ENCODE measurements at regions not wholly inside any gene's neighbourhood (a gene's known extent, or its start where the extent isn't known, plus 50 kb on each side); places are given as distances from the start of the nearest gene placed in this dataset.

DNA sequence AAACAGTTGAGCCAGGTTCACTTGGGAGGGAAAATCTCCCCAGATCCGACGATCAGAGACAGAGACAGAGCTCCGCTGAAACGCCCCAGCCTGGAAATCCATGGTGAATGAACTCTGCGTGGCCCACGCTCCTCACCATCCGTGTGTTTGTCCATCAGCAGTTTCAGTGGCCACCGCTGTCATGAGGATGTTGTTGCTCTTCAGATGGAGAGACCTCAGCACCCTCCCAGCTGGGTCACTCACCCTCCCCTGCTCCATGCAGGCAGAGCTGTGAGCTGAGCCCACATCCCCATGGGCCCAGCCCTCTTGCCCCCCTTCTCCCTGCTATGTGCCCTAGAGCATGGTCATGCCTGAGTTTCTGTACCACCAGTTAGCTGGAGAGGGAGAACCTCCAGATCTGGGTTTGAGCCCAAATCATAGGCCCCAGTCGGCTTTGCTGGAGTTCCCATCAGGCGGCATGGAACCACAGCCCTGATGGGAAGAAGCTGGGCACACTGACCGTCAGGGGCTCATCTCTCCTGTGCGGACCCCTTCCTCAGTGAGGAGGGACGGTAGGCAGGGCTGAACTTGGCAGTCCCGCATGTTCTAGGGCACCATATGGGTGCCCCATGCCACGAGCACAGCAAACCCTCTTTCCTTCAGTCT is 154.4 kb upstream of the COL5A1 start:
- no peak for ATAC-seq (ENCODE audit: low FRiP score in 2 of 2)

DNA sequence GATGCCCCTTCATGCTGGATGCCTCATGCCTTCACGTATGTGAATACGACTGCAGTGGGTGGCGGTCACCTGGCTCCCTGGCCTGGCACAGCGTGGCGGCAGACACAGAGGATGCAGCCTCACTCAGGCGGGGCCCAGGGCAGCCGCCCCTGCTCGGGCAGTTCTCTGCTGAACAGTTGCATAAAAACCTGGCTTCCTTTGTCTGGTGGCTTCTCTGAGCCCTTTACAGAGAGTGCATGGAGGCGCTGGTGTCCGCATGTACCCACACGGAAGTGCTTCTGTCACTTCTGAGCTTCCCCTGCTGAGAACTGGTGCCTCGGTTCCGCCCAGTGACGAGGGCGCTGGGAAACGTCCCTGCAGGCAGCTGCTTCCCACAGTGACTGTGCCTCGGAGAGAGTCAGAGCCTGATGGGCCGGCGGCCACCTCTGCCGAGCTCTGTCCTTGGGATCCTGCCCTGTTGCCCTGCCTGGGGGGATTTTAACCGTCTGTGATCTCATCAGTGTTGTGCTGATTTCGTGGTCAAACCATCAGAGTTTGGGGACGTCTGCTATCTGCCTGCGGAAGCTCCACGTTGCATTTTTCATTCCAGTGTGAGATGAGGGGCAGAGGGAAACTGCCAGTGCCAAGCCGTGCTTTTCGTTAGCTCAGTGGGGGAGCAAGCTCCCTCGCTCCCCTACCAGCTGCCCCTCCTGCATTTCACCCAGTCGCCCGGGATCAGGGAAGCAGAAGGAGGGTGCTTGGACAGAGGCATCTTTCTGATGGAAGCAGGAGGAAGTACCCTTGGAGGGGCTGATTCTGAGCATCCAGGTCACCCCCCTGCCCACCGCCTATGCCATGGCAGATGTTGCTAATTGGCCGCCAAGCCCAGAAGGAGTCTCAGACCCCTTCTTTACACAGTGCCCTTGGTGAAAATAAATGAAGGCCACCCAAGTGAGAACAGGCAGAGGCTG is 153.0 kb upstream of the COL5A1 start:
- ATAC-seq (ENCODE audit: low FRiP score in 2 of 2) (no peak), DNase-seq (peak; percentile 14 to 73)
- Histone ChIP-seq H3K4me3 (no peak overlapping the region), H3K27me3 (no peaks in the 10 kb centered on the region), H3K36me3 (no peaks in the 10 kb centered on the region), H3K27ac (no peak overlapping the region), H3K4me1 (peaks cover 0 to 8% (median 2%) of the 10 kb centered on the region in 4 donors), H3K9me3 (no peaks in the 10 kb centered on the region)
- WGBS, 2 donors, result 69 to 73% methylated on average over 13 to 32 of the region's 32 CpGs
- TF ChIP-seq POLR2A (IDR thresholded peaks at IDR 0.05) (no peak), EP300 (IDR thresholded peaks at IDR 0.05) (no peak), POLR2AphosphoS5 (IDR thresholded peaks at IDR 0.05) (no peak)
- TF ChIP-seq, protein P1, sequence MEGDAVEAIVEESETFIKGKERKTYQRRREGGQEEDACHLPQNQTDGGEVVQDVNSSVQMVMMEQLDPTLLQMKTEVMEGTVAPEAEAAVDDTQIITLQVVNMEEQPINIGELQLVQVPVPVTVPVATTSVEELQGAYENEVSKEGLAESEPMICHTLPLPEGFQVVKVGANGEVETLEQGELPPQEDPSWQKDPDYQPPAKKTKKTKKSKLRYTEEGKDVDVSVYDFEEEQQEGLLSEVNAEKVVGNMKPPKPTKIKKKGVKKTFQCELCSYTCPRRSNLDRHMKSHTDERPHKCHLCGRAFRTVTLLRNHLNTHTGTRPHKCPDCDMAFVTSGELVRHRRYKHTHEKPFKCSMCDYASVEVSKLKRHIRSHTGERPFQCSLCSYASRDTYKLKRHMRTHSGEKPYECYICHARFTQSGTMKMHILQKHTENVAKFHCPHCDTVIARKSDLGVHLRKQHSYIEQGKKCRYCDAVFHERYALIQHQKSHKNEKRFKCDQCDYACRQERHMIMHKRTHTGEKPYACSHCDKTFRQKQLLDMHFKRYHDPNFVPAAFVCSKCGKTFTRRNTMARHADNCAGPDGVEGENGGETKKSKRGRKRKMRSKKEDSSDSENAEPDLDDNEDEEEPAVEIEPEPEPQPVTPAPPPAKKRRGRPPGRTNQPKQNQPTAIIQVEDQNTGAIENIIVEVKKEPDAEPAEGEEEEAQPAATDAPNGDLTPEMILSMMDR (IDR thresholded peaks at IDR 0.05), result no peak

More for the DNA sequence above, 154.4 kb upstream of the COL5A1 start:
- Histone ChIP-seq H3K27me3 (no peaks in the 10 kb centered on the region), H3K4me3 (no peak overlapping the region), H3K27ac (no peak overlapping the region), H3K36me3 (no peaks in the 10 kb centered on the region), H3K9me3 (no peaks in the 10 kb centered on the region), H3K4me1 (peaks cover 0 to 6% (median 2%) of the 10 kb centered on the region in 4 donors)
- DNase-seq, result peak in 1 of 2 donors; percentile 10
- 92 to 93% methylated on average over 11 to 15 of the region's 15 CpGs for WGBS, 2 donors
- TF ChIP-seq POLR2AphosphoS5 (IDR thresholded peaks at IDR 0.05) (no peak), EP300 (IDR thresholded peaks at IDR 0.05) (no peak), POLR2A (IDR thresholded peaks at IDR 0.05) (no peak)
- TF ChIP-seq, protein P1 (IDR thresholded peaks at IDR 0.05), result no peak

- WGBS, 2 donors, result 93% methylated on average over 8 to 13 of the region's 13 CpGs
- ATAC-seq (ENCODE audit: low FRiP score in 2 of 2) (no peak), DNase-seq (no peak)
- TF ChIP-seq POLR2A (IDR thresholded peaks at IDR 0.05), result no peak
- H3K4me1 ChIP-seq, result peaks cover 0 to 8% (median 2%) of the 10 kb centered on the region in 4 donors
- H3K27ac ChIP-seq, result no peak overlapping the region
- H3K36me3 ChIP-seq, result no peaks in the 10 kb centered on the region
- no peaks in the 10 kb centered on the region for H3K27me3 ChIP-seq
- H3K9me3 ChIP-seq, result no peaks in the 10 kb centered on the region
- no peak overlapping the region for H3K4me3 ChIP-seq
These were observed 151.8 kb upstream of the COL5A1 start for GRCh38 chr9:134489621-134490408.

DNA sequence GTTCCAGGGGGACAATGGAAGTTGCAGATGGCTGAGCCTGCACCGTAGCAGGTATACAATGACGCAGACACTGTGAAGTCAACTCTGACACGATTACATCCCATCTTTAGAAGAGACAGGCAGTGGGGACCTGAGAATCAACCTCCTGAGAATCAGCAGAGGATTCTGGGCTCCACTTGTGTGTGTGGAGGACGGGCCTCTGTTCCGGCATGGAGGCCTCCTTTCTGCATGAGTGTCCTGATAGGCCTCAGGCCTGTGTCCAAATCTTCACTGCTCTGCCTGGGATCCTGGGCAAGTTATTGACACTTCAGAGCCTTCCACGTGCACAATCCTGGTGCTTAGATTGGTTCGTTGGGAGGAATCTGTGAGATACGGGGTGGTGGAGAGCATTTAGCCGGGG is 151.2 kb upstream of the COL5A1 start:
- peaks cover 0 to 8% (median 2%) of the 10 kb centered on the region in 4 donors for H3K4me1 ChIP-seq
- TF ChIP-seq EP300 (IDR thresholded peaks at IDR 0.05), result no peak
- no peak for TF ChIP-seq POLR2AphosphoS5 (IDR thresholded peaks at IDR 0.05)
- TF ChIP-seq, protein P1 (IDR thresholded peaks at IDR 0.05), result no peak
- TF ChIP-seq POLR2A (IDR thresholded peaks at IDR 0.05), result no peak
- H3K27ac ChIP-seq, result no peak overlapping the region
- no peaks in the 10 kb centered on the region for H3K36me3 ChIP-seq
- WGBS, 2 donors, result 89 to 92% methylated on average over 6 to 9 of the region's 9 CpGs
- no peak for ATAC-seq (ENCODE audit: low FRiP score in 2 of 2)
- H3K9me3 ChIP-seq, result no peaks in the 10 kb centered on the region
- no peaks in the 10 kb centered on the region for H3K27me3 ChIP-seq
- DNase-seq, result no peak
- H3K4me3 ChIP-seq, result no peak overlapping the region
